HG03571 (cell line): ENCODE measurements at regions not wholly inside any gene's neighbourhood (a gene's known extent, or its start where the extent isn't known, plus 50 kb on each side); places are given as distances from the start of the nearest gene placed in this dataset.
"Not testable (repeated sequence)": the region's sequence is repeated elsewhere in the genome, so short reads cannot be mapped to it uniquely, and the experiment has no call there.

Source experiments
- ATAC-seq: cut with Tn5 transposase; IDR thresholded peaks from one replicate; pipeline ENCODE4 v1.9.1; 2021; ENCODE audit not compliant: unreplicated experiment

DNA sequence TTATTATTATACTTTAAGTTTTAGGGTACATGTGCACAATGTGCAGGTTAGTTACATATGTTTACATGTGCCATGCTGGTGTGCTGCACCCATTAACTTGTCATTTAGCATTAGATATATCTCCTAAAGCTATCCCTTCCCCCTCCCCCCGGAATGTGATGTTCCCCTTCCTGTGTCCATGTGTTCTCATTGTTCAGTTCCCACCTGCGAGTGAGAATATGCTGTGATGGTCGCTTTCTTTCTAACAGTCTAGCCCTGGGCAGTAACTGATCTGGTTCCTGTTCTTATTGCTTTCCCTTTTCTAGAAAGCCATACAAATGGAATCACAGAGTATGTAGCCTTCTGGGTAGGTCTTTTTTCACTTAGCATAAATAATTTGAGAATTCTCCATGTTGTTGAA is 311.1 kb upstream of the CNTNAP2 start:
- ATAC-seq = not testable (repeated sequence)

DNA sequence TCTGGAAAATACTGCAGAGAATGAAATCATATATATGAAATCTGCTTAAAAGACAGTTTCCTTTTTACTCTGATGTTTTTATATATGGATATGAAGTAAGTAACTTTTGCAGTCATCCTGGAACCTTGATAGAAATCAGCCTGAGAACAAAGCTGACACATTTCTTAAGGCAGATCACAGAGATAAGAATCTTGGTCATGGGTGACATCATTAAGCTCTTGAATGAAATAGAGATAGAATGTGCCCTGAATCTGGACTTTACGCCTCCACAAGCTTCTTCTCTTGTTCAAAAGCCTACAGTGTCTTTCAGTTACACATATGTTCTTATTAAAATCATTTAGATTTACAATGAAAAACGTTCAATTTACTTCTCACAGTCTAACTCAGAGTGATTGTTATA is 319.1 kb upstream of the CNTNAP2 start:
- no peak for ATAC-seq

DNA sequence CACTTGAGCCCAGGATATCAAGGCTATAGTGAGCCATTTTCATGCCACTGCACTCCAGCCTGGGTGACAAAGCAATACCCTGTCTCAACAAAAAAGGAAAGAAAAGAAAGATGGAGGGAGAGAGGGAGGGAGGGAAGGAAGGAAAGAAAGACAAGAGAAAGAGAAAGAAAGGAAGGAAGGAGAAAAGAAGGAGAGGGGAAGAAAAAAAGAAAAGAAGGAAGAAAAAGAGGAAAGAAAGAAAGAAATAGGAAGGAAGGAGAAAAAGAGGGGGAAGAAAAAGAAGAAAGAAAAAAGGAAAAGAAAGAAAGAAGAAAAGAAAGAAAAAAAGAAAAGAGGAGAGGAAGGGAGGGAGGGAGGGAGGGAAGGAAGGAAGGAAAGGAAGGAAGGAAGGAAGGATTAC is 321.5 kb upstream of the CNTNAP2 start:
- no peak for ATAC-seq

DNA sequence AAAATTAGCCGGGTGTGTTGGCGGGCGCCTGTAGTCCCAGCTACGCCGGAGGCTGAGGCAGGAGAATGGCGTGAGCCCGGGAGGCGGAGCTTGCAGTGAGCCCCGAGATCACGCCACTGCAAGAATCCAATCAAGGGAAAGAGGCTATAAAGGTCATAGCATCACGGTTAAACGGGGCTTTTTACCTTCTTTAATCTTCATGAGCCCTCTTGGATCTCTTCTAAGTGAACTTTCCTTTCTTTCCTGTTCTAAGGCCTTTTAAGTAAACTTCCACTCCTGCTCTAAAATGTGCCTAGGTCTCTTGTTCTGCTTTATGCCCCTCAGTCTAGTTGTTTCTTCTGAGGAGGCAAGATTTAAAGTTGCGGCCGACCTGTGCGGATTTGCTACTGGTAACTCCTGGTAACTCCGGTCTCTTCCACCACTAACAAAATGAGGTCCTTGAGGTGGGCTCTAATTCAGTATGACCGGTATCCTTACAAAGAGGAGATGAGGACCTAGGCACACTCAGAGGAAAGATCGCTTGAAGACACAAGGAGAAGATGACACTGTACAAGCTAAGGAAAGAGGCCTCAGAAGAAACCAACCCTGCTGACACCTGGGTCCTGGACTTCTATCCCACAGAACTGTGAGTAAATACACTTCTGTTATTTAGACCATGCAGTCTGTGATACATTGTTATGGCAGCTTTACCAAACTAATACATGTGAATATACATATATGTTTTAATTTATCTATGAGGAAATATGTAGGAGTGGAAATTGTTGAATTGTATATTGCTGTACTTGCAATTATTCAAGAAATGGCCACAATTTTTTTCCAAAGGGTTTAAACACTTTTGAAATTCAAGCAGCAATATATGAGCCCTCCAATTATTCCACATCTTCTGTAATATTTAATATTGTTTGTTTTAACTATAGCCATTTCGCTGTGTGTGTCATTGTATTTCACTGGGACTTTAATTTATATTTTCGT is 331.5 kb upstream of the CNTNAP2 start:
- ATAC-seq = no peak

GRCh38 chr7:145781388-145781787 is 335.2 kb upstream of the CNTNAP2 start:
- not testable (repeated sequence) for ATAC-seq

GRCh38 chr7:145779140-145779539 is 337.5 kb upstream of the CNTNAP2 start:
- ATAC-seq = no peak

- no peak for ATAC-seq
These were observed 341.8 kb upstream of the CNTNAP2 start for GRCh38 chr7:145774777-145775176.

GRCh38 chr7:145753004-145753403 is 363.6 kb upstream of the CNTNAP2 start:
- no peak for ATAC-seq

DNA sequence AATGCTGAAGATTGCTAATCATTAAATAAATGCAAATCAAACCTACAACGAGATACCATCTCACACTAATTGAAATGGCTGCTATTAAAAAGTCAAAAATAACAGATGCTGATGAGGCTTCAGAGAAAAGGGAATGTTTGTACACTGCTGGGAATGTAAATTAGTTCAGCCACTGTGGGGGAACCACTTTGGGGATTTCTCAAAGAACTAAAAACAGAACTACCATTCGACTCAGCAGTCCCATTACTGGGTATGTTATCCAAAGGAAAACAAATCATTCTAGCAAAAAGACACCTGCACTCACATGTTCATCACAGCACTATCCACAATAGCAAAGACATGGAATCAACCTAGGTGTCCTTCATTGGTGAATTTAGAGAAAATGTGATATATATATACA is 379.0 kb upstream of the CNTNAP2 start:
- no peak for ATAC-seq

DNA sequence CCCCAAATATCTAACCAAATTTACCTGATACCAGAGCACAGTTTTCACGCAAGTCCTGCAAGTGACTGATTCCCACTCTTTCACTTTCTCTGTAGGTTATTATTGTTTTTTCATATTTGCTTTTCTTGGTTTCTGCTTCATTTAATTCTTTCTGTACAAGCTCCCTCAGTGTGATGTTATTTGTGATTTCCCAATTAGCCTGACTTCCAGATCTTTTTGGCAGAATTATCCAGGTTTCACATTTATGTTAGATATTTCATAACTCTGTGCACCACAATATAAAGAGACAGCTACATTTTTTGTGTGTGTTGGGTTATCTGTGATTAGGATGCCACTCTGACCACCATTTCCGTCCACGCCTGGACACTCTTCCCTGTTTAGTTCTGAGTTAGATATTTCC is 381.5 kb upstream of the CNTNAP2 start:
- no peak for ATAC-seq

DNA sequence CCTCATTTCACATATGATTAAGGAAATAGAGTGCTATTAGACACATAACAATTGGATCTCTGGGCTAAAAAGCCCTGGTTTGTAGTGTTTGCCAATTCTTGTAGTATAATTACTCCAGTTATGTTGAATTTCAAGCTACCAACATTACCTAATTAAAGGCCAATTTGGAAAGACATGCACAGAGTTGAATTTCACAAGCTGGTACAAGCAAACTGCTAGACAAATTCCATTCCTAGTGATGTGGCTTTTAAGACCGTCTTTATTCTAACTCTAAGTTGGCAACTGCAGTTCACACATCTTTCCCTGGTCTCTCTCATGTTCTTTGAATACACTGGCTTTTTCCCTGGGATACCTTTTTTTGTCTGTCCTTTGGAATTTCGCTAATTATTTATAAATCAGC is 384.1 kb upstream of the CNTNAP2 start:
- ATAC-seq = no peak

DNA sequence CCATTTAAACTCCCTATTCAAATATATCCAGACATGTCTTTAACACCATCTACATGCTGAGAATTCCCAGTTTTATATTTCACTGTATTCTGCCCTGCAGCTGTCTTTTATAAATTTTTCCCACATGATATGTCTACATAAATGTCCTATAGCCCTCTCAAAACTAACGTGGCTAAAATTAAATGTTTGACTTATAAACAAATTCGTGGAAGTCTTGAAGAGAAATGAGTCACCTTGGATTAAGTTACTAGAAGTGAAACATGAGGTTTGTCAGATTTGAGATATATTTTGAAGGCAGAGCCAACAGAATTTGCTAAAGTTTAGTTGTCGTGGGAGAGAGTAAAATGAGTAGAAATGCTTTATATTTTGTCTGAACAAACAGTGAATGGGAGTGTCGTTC is 386.9 kb upstream of the CNTNAP2 start:
- no peak for ATAC-seq

- ATAC-seq = no peak
These were observed 398.5 kb upstream of the CNTNAP2 start for GRCh38 chr7:145718129-145718528.

GRCh38 chr7:145700488-145700887 is 416.1 kb upstream of the CNTNAP2 start:
- no peak for ATAC-seq

DNA sequence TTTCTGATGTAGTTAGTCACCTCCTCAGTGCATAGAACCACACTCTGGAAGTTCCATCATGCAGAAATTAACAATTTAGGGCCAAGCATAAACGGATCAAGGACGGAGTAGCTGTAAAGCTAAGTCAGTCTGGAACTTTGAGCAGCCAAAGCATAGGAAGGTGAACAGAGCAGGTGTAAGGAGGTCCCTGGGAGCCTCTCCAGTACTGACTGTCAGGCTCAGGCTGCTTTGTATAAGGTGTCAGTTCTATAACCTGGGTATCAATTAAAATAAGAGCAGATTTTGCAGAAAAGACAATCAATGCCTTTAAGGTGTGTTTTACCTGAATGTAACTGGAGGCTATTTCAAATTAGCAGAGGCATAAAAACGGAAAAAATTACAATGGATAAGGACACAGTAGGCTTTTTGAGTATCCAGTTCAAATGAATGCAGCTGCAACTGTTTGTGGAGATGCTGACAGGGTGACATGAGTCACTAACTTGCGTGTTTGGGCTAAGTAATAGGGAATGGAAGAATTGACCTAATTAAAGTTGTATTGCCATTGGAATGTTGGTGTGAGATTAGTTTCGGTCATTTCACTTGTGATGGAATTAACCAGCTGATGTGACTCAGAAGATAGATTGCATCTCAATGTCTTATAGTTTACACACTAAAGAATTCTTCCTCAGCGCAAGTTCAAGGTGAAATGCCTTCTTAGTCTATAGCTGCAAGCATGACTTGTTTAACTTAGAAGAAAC is 417.9 kb upstream of the CNTNAP2 start:
- ATAC-seq = no peak

DNA sequence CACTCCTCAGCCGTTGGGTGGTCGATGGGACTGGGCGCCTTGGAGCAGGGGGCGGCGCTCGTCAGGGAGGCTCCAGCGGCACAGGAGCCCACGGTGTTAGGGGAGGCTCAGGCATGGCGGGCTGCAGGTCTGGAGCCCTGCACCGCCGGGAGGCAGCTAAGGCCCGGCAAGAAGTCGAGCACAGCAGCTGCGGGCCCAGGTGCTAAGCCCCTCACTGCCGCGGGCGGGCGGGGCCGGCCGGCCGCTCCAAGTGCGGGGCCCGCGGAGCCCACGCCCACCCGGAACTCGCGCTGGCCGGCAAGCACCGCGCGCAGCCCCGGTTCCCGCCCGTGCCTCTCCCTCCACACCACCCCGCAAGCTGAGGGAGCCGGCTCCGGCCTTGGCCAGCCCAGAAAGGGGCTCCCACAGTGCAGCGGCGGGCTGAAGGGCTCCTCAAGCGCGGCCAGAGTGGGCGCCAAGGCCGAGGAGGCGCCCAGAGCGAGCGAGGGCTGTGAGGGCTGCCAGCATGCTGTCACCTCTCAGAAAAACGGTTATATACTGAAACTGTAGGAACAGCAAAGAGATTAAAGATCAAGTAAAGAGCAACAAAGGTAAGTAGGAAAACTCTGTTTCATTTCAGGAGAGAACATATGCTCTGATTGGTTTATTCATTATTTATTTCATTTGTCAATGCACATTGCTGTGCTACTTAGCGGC is 419.0 kb upstream of the CNTNAP2 start:
- ATAC-seq = not testable (repeated sequence)

DNA sequence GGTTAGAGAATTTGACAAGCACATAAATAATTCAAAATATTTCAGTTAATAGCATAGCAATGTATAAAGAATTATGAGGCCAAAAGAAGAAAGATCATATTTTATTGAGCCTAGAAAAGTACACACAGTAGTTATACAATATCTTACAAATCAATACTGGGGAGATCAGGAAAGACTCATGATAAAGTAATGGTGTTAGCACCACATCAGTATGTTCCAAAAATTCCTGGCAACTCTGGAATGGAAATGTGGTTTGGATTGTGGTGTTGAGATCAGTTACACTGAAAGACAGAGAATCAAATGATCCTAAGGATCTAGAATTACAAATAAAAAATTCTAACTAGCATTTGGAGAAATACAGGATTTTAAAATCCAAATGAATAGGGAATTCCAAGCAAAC is 420.5 kb upstream of the CNTNAP2 start:
- no peak for ATAC-seq

- ATAC-seq = no peak
These were observed 424.2 kb upstream of the CNTNAP2 start for GRCh38 chr7:145692237-145692950.

DNA sequence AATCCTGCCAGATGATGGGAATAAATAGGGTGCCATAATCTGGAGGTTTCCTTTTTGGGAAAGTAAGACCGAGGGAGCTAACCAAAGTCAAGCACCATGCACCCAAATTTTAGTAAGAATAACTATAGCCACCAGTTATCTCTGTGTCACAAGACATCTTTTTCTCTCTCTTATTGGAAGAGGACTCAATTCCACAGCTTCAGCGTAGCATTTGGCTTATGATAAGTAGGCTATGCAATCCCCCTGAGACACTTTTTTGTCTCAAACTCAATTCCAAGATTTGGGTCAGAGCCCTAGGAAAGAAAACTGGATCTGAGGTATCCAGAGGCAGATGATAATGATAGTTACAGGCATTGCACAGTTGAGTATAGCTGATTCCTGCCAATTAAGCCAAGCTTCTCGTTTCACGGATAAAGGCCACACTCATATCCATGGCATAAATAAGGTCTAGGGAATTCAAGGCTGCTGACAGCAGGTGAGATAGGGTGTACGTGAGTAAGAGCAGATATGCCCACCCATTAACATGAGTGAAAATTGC is 425.2 kb upstream of the CNTNAP2 start:
- ATAC-seq = no peak

- ATAC-seq = no peak
These were observed 435.0 kb upstream of the CNTNAP2 start for GRCh38 chr7:145681646-145682045.

DNA sequence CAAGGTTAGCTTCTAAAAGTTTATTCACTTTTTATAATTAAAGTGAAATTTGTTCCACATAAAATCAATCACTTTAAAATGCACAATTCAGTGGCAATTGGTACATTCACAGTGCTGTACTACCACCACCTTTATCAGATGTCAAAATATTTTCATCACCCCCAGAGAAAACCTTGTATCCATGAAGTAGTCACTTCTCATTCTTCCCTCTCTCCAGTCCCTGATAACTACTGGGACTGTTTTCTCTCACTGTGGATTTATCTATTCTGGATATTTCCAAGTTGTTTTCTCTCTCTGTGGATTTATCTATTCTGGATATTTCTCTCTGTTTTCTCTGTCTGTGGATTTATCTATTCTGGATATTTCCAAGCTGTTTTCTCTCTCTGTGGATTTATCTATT is 435.4 kb upstream of the CNTNAP2 start:
- no peak for ATAC-seq
